Esophagus muscularis mucosa (tissue), 4 donors: ENCODE measurements at regions not wholly inside any gene's neighbourhood (a gene's known extent, or its start where the extent isn't known, plus 50 kb on each side); places are given as distances from the start of the nearest gene placed in this dataset.

ENCODE experiments used
- DNase-seq: peaks from one replicate; pipeline ENCODE4 v3.0.0-alpha.2; 2017; ENCODE audit errors: extremely low spot score
- H3K27ac ChIP-seq, 4 donors: fragments of 200-600 bp; sonication (generic); replicated peaks in 1 of 4; 1 replicate in 3 of 4; 2 replicates in 1 of 4; pipeline ENCODE4 v1.5.1; 2016 to 2019; ENCODE audit warnings: mild to moderate bottlenecking in 1 of 4
- H3K27me3 ChIP-seq, 4 donors: fragments of 200-600 bp; sonication (generic); one replicate each; pipeline versions ENCODE4 v1.5.1 to v1.6.0; 2016 to 2019
- H3K36me3 ChIP-seq, 4 donors: fragments of 200-600 bp; sonication (generic); one replicate each; pipeline ENCODE4 v1.5.1; 2016 to 2019
- H3K4me1 ChIP-seq, 4 donors: fragments of 200-600 bp; sonication (generic); one replicate each; pipeline ENCODE4 v1.5.1; 2016 to 2019
- H3K4me3 ChIP-seq, 4 donors: fragments of 200-600 bp; sonication (generic); 1 replicate in 2 of 4; 2 replicates in 2 of 4; pipeline ENCODE4 v1.5.1; 2016 to 2019; ENCODE audit warnings: mild to moderate bottlenecking in 4 of 4, moderate library complexity in 1 of 4
- H3K9me3 ChIP-seq, 4 donors: fragments of 200-600 bp; sonication (generic); 1 replicate in 3 of 4; 2 replicates in 1 of 4; pipeline ENCODE4 v1.5.1; 2016 to 2019
- EP300 ChIP-seq: sonication (generic); formaldehyde crosslinking; IDR thresholded peaks from one replicate; pipeline ENCODE4 v1.6.1; 2017; ENCODE audit warnings: antibody characterized with exemption
- POLR2A ChIP-seq: fragments of 450-650 bp; IDR thresholded peaks from one replicate; pipeline ENCODE4 v1.6.1; 2017; ENCODE audit warnings: antibody characterized with exemption, moderate library complexity, mild to moderate bottlenecking, low read depth
- POLR2AphosphoS5 ChIP-seq, 2 donors: sonication (generic); formaldehyde crosslinking; IDR thresholded peaks; one replicate each; pipeline ENCODE4 v1.6.1; 2017; ENCODE audit warnings: antibody characterized with exemption in 2 of 2
- WGBS: methylation state at CpG from one replicate; pipeline ENCODE4 v1.1.5; 2018; 5-methylcytosine and 5-hydroxymethylcytosine counted together
- intact Hi-C: fragments of 100-400 bp; cut with DNase I; formaldehyde crosslinking; loops from one replicate; pipeline ENCODE4 v1.15.1; 2023
- TF ChIP-seq, protein P1 (sequence below), 3 experiments: fragments of 200-600 bp in 2 of 3; fragments of 450-650 bp in 1 of 3; sonication (generic) in 2 of 3; IDR thresholded peaks; one replicate each; pipeline ENCODE4 v1.5.1; 2017 to 2019; ENCODE audit warnings: antibody characterized with exemption in 3 of 3, mild to moderate bottlenecking in 2 of 3, moderate library complexity in 1 of 3

DNA sequence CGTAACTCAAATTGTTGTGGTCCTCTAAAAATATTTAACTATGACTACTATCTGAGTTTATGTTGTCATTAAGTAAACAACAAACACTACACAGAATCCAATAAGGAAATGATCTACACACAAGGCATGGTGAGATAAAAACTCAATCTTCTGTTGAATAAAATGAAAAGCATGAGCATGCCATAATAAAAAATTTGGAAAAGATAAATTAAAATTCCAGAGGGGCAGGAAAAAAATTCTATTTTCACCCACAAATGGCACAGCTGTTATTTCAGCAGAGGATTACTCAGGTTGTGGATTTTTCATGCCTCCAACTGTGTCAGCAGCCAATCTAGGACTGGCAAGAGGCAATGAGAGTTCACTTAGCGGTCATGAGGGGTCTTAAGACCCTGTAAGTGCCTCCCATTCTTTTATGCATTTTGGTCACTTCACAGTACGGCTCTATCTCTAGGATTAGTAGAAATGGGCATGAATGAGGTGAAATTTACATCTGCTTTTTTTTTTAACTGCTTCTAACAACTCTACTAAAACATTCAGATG lies 639.8 kb upstream of the DIPK2B start:
- WGBS: 77% methylated on average over 3 of the region's 3 CpGs
- Histone ChIP-seq H3K27me3 (no peaks in the 10 kb centered on the region), H3K4me3 (no peak overlapping the region), H3K36me3 (no peaks in the 10 kb centered on the region), H3K27ac (no peak overlapping the region), H3K4me1 (peaks cover 0 to 3% (median 0%) of the 10 kb centered on the region in 4 donors), H3K9me3 (no peaks in the 10 kb centered on the region)
- intact Hi-C loops: no loop called here
- DNase-seq: no peak
- TF ChIP-seq POLR2A (no peak), POLR2AphosphoS5 (IDR thresholded peaks at IDR 0.05) (no peak), EP300 (no peak)
- TF ChIP-seq, protein P1, sequence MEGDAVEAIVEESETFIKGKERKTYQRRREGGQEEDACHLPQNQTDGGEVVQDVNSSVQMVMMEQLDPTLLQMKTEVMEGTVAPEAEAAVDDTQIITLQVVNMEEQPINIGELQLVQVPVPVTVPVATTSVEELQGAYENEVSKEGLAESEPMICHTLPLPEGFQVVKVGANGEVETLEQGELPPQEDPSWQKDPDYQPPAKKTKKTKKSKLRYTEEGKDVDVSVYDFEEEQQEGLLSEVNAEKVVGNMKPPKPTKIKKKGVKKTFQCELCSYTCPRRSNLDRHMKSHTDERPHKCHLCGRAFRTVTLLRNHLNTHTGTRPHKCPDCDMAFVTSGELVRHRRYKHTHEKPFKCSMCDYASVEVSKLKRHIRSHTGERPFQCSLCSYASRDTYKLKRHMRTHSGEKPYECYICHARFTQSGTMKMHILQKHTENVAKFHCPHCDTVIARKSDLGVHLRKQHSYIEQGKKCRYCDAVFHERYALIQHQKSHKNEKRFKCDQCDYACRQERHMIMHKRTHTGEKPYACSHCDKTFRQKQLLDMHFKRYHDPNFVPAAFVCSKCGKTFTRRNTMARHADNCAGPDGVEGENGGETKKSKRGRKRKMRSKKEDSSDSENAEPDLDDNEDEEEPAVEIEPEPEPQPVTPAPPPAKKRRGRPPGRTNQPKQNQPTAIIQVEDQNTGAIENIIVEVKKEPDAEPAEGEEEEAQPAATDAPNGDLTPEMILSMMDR (IDR thresholded peaks at IDR 0.05): no peak

DNA sequence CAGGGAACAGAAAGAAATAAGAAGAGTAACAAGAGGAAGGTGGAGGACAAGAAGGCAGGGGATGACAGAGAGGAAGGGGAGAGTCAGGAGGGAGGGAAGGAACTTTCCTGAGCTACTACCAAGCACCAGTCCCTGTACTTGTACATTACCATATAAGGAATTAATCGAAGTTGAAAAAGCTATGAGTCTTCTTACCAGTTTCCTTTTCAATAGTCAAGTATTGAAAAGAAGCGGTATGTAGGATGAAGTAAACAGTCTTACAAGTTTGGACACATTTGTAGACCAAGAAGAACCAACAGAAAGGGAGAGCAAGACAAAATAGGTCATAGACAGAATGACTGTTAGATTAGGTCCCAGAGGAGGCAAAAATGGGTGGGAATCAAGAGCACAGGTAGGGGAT lies 629.7 kb upstream of the DIPK2B start:
- 80% methylated on average over 2 of the region's 2 CpGs for WGBS
- no peak overlapping the region for H3K4me3 ChIP-seq
- H3K27ac ChIP-seq: no peak overlapping the region
- no peaks in the 10 kb centered on the region for H3K4me1 ChIP-seq
- TF ChIP-seq POLR2A (no peak), EP300 (no peak), POLR2AphosphoS5 (IDR thresholded peaks at IDR 0.05) (no peak)
- TF ChIP-seq, protein P1 (IDR thresholded peaks at IDR 0.05): no peak
- no peak for DNase-seq
- no peaks in the 10 kb centered on the region for H3K27me3 ChIP-seq
- H3K36me3 ChIP-seq: no peaks in the 10 kb centered on the region
- no peaks in the 10 kb centered on the region for H3K9me3 ChIP-seq
- intact Hi-C loops: no loop called here

GRCh38 chrX:45824471-45824870 lies 623.8 kb upstream of the DIPK2B start:
- H3K27ac ChIP-seq: no peak overlapping the region
- 52% methylated on average over 6 of the region's 6 CpGs for WGBS
- TF ChIP-seq, protein P1 (IDR thresholded peaks at IDR 0.05): peak in 1 of 3 experiments; percentile 25
- TF ChIP-seq POLR2AphosphoS5 (IDR thresholded peaks at IDR 0.05): peak in 1 of 2 donors; percentile 36
- no peak for TF ChIP-seq POLR2A
- no peak for TF ChIP-seq EP300
- H3K27me3 ChIP-seq: no peaks in the 10 kb centered on the region
- H3K36me3 ChIP-seq: no peaks in the 10 kb centered on the region
- no peak for DNase-seq
- intact Hi-C loops: no loop called here
- H3K4me3 ChIP-seq: no peak overlapping the region
- H3K9me3 ChIP-seq: no peaks in the 10 kb centered on the region
- no peaks in the 10 kb centered on the region for H3K4me1 ChIP-seq

DNA sequence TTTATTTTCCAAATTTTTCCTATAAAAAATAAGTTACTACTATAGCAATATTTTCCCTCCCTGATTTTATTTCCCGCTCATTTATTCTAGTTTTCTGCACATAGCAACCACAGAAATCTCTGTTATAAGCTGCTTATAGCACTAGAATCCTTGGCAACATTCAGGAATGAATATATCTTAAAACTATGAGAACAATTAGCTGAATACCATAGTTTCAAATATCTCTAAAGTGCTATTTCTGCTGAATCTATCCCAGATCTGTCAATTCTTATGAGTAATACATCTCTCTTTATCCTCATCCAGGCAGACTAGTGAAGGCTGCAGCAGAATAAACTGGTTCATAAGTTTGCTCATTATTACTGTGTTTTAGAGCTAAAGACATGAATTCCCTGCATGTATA lies 622.9 kb upstream of the DIPK2B start:
- H3K9me3 ChIP-seq: no peaks in the 10 kb centered on the region
- 89% methylated on average over 1 of the region's 1 CpG for WGBS
- H3K27me3 ChIP-seq: no peaks in the 10 kb centered on the region
- H3K27ac ChIP-seq: no peak overlapping the region
- intact Hi-C loops: no loop called here
- H3K4me1 ChIP-seq: no peaks in the 10 kb centered on the region
- no peaks in the 10 kb centered on the region for H3K36me3 ChIP-seq
- no peak for DNase-seq
- TF ChIP-seq POLR2A (no peak), POLR2AphosphoS5 (IDR thresholded peaks at IDR 0.05) (no peak), EP300 (no peak)
- TF ChIP-seq, protein P1 (IDR thresholded peaks at IDR 0.05): no peak
- no peak overlapping the region for H3K4me3 ChIP-seq

DNA sequence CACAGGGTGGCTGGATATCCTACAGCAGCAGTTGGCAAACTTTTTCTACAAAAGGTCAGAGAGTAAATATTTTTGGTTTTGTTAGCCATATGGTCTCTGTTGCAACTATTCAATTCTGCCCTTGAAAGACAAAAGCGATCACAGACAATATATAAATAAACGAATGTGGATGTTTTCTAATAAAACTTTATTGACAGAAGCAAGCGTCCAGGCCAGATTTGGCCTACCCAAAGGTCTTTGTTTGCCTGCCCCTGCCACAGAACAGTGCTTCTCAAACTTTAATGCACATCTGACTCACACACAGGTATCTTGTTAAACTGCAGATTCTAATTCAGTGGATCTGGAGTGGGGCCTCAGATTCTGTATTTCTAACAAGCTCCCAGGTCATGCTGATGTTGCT lies 621.4 kb upstream of the DIPK2B start:
- DNase-seq: no peak
- Histone ChIP-seq H3K27ac (no peak overlapping the region), H3K36me3 (no peaks in the 10 kb centered on the region), H3K27me3 (no peaks in the 10 kb centered on the region), H3K4me1 (no peaks in the 10 kb centered on the region), H3K9me3 (no peaks in the 10 kb centered on the region), H3K4me3 (no peak overlapping the region)
- intact Hi-C loops: no loop called here
- 78% methylated on average over 3 of the region's 3 CpGs for WGBS
- TF ChIP-seq POLR2AphosphoS5 (IDR thresholded peaks at IDR 0.05) (no peak), EP300 (no peak), POLR2A (no peak)
- TF ChIP-seq, protein P1 (IDR thresholded peaks at IDR 0.05): no peak
